Panc1 (cell line): ENCODE measurements at regions not wholly inside any gene's neighbourhood (a gene's known extent, or its start where the extent isn't known, plus 50 kb on each side); places are given as distances from the start of the nearest gene placed in this dataset.

Source experiments
- POLR2AphosphoS5 ChIP-seq: IDR thresholded peaks from 2 replicates; pipeline ENCODE4 v1.6.1; 2012; ENCODE audit warnings: mild to moderate bottlenecking, low read depth, low read length, moderate library complexity
- SIN3A ChIP-seq: IDR thresholded peaks from 2 replicates; pipeline ENCODE4 v1.6.1; 2012; ENCODE audit warnings: low read depth, mild to moderate bottlenecking, low read length, moderate library complexity, borderline replicate concordance; ENCODE audit not compliant: insufficient read depth
- TF ChIP-seq, protein P1 (sequence below): fragments of 450-650 bp; IDR thresholded peaks from 2 replicates; pipeline ENCODE4 v1.5.1; 2017; ENCODE audit warnings: mild to moderate bottlenecking
- TF ChIP-seq, protein P2 (sequence below), 2 experiments: IDR thresholded peaks; 2 replicates each; pipeline ENCODE4 v1.6.1; 2011 to 2012; ENCODE audit warnings: low read depth in 2 of 2, control low read depth in 1 of 2, low read length in 1 of 2, mild to moderate bottlenecking in 1 of 2, moderate library complexity in 1 of 2; ENCODE audit not compliant: insufficient read depth in 1 of 2

DNA sequence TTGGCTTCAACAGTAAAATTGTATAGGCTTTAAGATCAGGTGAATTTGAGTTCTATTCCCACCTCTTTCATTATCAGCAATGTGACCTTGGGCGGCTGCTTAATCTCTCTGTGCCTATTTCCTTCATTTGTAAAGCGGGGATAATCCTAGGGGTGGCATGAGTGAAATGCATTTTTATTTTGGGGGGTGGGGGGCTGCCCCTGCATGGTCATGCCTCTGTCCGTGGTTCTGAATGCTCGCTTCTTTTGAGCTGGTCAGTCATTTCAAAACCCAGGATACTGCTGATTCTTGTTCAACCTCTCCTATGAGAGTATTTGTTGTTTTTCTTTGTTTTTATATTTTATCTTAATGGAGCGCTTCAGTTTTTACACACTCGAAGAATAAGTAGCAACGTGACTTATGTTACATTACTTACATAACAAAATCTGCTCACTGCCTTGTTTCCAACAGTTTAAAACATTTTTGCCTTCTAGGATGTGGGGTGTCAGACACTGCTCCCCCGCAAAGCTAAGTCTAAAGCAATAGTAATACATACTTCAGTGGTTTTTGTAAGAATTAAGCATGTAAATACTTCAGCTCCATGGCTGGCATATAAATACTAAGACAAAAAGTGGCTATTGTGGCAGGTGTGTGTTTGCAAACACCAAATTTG lies 152.6 kb upstream of the PELI1 start:
- TF ChIP-seq, protein P1, sequence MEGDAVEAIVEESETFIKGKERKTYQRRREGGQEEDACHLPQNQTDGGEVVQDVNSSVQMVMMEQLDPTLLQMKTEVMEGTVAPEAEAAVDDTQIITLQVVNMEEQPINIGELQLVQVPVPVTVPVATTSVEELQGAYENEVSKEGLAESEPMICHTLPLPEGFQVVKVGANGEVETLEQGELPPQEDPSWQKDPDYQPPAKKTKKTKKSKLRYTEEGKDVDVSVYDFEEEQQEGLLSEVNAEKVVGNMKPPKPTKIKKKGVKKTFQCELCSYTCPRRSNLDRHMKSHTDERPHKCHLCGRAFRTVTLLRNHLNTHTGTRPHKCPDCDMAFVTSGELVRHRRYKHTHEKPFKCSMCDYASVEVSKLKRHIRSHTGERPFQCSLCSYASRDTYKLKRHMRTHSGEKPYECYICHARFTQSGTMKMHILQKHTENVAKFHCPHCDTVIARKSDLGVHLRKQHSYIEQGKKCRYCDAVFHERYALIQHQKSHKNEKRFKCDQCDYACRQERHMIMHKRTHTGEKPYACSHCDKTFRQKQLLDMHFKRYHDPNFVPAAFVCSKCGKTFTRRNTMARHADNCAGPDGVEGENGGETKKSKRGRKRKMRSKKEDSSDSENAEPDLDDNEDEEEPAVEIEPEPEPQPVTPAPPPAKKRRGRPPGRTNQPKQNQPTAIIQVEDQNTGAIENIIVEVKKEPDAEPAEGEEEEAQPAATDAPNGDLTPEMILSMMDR: no peak
- TF ChIP-seq, protein P2, sequence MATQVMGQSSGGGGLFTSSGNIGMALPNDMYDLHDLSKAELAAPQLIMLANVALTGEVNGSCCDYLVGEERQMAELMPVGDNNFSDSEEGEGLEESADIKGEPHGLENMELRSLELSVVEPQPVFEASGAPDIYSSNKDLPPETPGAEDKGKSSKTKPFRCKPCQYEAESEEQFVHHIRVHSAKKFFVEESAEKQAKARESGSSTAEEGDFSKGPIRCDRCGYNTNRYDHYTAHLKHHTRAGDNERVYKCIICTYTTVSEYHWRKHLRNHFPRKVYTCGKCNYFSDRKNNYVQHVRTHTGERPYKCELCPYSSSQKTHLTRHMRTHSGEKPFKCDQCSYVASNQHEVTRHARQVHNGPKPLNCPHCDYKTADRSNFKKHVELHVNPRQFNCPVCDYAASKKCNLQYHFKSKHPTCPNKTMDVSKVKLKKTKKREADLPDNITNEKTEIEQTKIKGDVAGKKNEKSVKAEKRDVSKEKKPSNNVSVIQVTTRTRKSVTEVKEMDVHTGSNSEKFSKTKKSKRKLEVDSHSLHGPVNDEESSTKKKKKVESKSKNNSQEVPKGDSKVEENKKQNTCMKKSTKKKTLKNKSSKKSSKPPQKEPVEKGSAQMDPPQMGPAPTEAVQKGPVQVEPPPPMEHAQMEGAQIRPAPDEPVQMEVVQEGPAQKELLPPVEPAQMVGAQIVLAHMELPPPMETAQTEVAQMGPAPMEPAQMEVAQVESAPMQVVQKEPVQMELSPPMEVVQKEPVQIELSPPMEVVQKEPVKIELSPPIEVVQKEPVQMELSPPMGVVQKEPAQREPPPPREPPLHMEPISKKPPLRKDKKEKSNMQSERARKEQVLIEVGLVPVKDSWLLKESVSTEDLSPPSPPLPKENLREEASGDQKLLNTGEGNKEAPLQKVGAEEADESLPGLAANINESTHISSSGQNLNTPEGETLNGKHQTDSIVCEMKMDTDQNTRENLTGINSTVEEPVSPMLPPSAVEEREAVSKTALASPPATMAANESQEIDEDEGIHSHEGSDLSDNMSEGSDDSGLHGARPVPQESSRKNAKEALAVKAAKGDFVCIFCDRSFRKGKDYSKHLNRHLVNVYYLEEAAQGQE (IDR thresholded peaks at IDR 0.05; ENCODE audit: insufficient read depth in 1 of 2, low read depth in 2 of 2, low read length in 1 of 2): peak; percentile 80 to 84
- no peak for TF ChIP-seq POLR2AphosphoS5
- TF ChIP-seq SIN3A: no peak
